HG03469 (cell line): ENCODE measurements at regions not wholly inside any gene's neighbourhood (a gene's known extent, or its start where the extent isn't known, plus 50 kb on each side); places are given as distances from the start of the nearest gene placed in this dataset.

Source experiments
- ATAC-seq: cut with Tn5 transposase; IDR thresholded peaks from one replicate; pipeline ENCODE4 v1.9.1; 2021; ENCODE audit warnings: mild to moderate bottlenecking, moderate library complexity, moderate number of reproducible peaks; ENCODE audit not compliant: unreplicated experiment

GRCh38 chr2:226066391-226066790, 666.9 kb downstream of the NYAP2 start:
- ATAC-seq: no peak

GRCh38 chr2:226064932-226065570, 665.5 kb downstream of the NYAP2 start:
- no peak for ATAC-seq

- no peak for ATAC-seq
Measured at GRCh38 chr2:226063704-226064440, 664.4 kb downstream of the NYAP2 start.

- no peak for ATAC-seq
Measured at GRCh38 chr2:226059961-226060627, 660.6 kb downstream of the NYAP2 start.

- ATAC-seq: no peak
Measured at GRCh38 chr2:226057914-226058313, 658.4 kb downstream of the NYAP2 start.

GRCh38 chr2:226057365-226057764, 657.9 kb downstream of the NYAP2 start:
- no peak for ATAC-seq

- ATAC-seq: no peak
Measured at GRCh38 chr2:226052772-226053416, 653.4 kb downstream of the NYAP2 start.

GRCh38 chr2:226050822-226051221, 651.3 kb downstream of the NYAP2 start:
- ATAC-seq: no peak

GRCh38 chr2:226048611-226049010, 649.1 kb downstream of the NYAP2 start:
- no peak for ATAC-seq

- ATAC-seq: no peak
Measured at GRCh38 chr2:226045080-226045479, 645.6 kb downstream of the NYAP2 start.

GRCh38 chr2:226040344-226040900, 640.9 kb downstream of the NYAP2 start:
- ATAC-seq: no peak

- no peak for ATAC-seq
Measured at GRCh38 chr2:226037526-226037925, 638.0 kb downstream of the NYAP2 start.

- no peak for ATAC-seq
Measured at GRCh38 chr2:226031647-226032501, 632.4 kb downstream of the NYAP2 start.

- no peak for ATAC-seq
Measured at GRCh38 chr2:226030788-226031646, 631.5 kb downstream of the NYAP2 start.

- no peak for ATAC-seq
Measured at GRCh38 chr2:226030369-226030768, 630.9 kb downstream of the NYAP2 start.

GRCh38 chr2:226023946-226024345, 624.4 kb downstream of the NYAP2 start:
- no peak for ATAC-seq

GRCh38 chr2:226023383-226023782, 623.9 kb downstream of the NYAP2 start:
- ATAC-seq: no peak

GRCh38 chr2:226020956-226021355, 621.4 kb downstream of the NYAP2 start:
- ATAC-seq: no peak

GRCh38 chr2:226020176-226020575, 620.7 kb downstream of the NYAP2 start:
- ATAC-seq: no peak
